H1 (cell line): ENCODE measurements at regions not wholly inside any gene's neighbourhood (a gene's known extent, or its start where the extent isn't known, plus 50 kb on each side); places are given as distances from the start of the nearest gene placed in this dataset.

ENCODE experiments used
- BRCA1 ChIP-seq: IDR thresholded peaks from 2 replicates; pipeline ENCODE4 v1.6.1; 2012; ENCODE audit warnings: low read depth, low read length, improper control_type of control experiment
- JUND ChIP-seq: IDR thresholded peaks from 2 replicates; pipeline ENCODE4 v1.6.1; 2011; ENCODE audit warnings: mild to moderate bottlenecking, improper control_type of control experiment, low read length
- KDM5A ChIP-seq: fragments of 200-600 bp; IDR thresholded peaks from 2 replicates; pipeline ENCODE4 v1.7.1; 2012; ENCODE audit warnings: mild to moderate bottlenecking, low read length, inconsistent platforms, mixed read lengths
- NANOG ChIP-seq: IDR thresholded peaks from 2 replicates; pipeline ENCODE4 v1.6.1; 2011; ENCODE audit warnings: low read length, low read depth, mild to moderate bottlenecking, inconsistent platforms; ENCODE audit not compliant: insufficient read depth, poor library complexity, severe bottlenecking
- POLR2AphosphoS5 ChIP-seq: IDR thresholded peaks from 2 replicates; pipeline ENCODE4 v1.6.1; 2011; ENCODE audit warnings: low read depth, low read length
- RAD21 ChIP-seq, 2 experiments: IDR thresholded peaks in 1 of 2; conservative IDR thresholded peaks in 1 of 2; 2 replicates each; pipeline ENCODE4 v1.6.1; 2011; ENCODE audit warnings: low read depth in 2 of 2, low read length in 2 of 2, improper control_type of control experiment in 1 of 2, inconsistent platforms in 1 of 2, mild to moderate bottlenecking in 1 of 2, moderate library complexity in 1 of 2
- TCF12 ChIP-seq: IDR thresholded peaks from 2 replicates; pipeline ENCODE4 v1.6.1; 2011; ENCODE audit warnings: low read depth, mild to moderate bottlenecking, low read length
- TF ChIP-seq, protein P1 (sequence below): fragments of 300-600 bp; sonication (generic); IDR thresholded peaks from 2 replicates; pipeline ENCODE4 v1.7.1; 2012; ENCODE audit warnings: low read length, moderate library complexity, mild to moderate bottlenecking, inconsistent platforms; ENCODE audit not compliant: insufficient replicate concordance

- TF ChIP-seq, protein P1, sequence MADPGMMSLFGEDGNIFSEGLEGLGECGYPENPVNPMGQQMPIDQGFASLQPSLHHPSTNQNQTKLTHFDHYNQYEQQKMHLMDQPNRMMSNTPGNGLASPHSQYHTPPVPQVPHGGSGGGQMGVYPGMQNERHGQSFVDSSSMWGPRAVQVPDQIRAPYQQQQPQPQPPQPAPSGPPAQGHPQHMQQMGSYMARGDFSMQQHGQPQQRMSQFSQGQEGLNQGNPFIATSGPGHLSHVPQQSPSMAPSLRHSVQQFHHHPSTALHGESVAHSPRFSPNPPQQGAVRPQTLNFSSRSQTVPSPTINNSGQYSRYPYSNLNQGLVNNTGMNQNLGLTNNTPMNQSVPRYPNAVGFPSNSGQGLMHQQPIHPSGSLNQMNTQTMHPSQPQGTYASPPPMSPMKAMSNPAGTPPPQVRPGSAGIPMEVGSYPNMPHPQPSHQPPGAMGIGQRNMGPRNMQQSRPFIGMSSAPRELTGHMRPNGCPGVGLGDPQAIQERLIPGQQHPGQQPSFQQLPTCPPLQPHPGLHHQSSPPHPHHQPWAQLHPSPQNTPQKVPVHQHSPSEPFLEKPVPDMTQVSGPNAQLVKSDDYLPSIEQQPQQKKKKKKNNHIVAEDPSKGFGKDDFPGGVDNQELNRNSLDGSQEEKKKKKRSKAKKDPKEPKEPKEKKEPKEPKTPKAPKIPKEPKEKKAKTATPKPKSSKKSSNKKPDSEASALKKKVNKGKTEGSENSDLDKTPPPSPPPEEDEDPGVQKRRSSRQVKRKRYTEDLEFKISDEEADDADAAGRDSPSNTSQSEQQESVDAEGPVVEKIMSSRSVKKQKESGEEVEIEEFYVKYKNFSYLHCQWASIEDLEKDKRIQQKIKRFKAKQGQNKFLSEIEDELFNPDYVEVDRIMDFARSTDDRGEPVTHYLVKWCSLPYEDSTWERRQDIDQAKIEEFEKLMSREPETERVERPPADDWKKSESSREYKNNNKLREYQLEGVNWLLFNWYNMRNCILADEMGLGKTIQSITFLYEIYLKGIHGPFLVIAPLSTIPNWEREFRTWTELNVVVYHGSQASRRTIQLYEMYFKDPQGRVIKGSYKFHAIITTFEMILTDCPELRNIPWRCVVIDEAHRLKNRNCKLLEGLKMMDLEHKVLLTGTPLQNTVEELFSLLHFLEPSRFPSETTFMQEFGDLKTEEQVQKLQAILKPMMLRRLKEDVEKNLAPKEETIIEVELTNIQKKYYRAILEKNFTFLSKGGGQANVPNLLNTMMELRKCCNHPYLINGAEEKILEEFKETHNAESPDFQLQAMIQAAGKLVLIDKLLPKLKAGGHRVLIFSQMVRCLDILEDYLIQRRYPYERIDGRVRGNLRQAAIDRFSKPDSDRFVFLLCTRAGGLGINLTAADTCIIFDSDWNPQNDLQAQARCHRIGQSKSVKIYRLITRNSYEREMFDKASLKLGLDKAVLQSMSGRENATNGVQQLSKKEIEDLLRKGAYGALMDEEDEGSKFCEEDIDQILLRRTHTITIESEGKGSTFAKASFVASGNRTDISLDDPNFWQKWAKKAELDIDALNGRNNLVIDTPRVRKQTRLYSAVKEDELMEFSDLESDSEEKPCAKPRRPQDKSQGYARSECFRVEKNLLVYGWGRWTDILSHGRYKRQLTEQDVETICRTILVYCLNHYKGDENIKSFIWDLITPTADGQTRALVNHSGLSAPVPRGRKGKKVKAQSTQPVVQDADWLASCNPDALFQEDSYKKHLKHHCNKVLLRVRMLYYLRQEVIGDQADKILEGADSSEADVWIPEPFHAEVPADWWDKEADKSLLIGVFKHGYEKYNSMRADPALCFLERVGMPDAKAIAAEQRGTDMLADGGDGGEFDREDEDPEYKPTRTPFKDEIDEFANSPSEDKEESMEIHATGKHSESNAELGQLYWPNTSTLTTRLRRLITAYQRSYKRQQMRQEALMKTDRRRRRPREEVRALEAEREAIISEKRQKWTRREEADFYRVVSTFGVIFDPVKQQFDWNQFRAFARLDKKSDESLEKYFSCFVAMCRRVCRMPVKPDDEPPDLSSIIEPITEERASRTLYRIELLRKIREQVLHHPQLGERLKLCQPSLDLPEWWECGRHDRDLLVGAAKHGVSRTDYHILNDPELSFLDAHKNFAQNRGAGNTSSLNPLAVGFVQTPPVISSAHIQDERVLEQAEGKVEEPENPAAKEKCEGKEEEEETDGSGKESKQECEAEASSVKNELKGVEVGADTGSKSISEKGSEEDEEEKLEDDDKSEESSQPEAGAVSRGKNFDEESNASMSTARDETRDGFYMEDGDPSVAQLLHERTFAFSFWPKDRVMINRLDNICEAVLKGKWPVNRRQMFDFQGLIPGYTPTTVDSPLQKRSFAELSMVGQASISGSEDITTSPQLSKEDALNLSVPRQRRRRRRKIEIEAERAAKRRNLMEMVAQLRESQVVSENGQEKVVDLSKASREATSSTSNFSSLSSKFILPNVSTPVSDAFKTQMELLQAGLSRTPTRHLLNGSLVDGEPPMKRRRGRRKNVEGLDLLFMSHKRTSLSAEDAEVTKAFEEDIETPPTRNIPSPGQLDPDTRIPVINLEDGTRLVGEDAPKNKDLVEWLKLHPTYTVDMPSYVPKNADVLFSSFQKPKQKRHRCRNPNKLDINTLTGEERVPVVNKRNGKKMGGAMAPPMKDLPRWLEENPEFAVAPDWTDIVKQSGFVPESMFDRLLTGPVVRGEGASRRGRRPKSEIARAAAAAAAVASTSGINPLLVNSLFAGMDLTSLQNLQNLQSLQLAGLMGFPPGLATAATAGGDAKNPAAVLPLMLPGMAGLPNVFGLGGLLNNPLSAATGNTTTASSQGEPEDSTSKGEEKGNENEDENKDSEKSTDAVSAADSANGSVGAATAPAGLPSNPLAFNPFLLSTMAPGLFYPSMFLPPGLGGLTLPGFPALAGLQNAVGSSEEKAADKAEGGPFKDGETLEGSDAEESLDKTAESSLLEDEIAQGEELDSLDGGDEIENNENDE, result no peak
- TF ChIP-seq BRCA1, result no peak
- no peak for TF ChIP-seq KDM5A
- no peak for TF ChIP-seq NANOG
- TF ChIP-seq RAD21 (IDR thresholded peaks at IDR 0.05 in 1 of 2, conservative IDR thresholded peaks at IDR 0.05 in 1 of 2; ENCODE audit: low read depth in 2 of 2, low read length in 2 of 2), result no peak
- TF ChIP-seq POLR2AphosphoS5, result no peak
- TF ChIP-seq TCF12, result no peak
- TF ChIP-seq JUND, result no peak
Measured at GRCh38 chr3:13707456-13707855, 158.5 kb downstream of the FBLN2 start (continued).
